ENCODE measurements at regions not wholly inside any gene's neighbourhood (a gene's known extent, or its start where the extent isn't known, plus 50 kb on each side); places are given as distances from the start of the nearest gene placed in this dataset.

DNA sequence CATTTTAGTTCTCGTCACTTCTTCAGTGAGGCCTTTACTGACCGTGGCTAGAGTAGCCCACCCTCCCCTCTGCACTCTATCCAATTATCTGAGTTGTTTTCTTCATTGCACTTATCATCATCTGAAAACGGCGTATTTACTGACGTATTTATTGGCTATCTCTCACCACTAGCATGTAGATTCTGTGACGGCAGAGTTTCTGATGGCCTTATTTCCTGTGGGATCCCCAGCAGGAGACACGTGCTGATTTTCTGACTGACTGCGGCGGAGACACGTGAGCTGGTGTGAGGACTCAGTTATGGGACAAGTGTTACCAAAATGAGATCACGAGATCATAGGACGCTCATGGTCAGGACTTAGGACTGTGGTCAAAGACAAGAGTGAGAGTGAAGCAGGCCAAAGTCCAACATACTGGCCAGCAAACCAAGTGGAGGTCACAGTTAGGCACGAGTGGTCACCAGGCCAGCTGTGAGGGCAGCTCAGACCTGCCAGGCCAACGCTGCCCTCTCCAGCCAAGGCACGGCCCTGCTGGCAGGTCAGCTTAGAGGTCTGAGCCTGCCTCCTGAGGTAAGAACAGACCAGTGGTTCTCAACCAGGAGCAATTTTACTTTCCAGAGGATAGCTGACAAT, 50.6 kb upstream of the BNIP2 start:
- 84 to 87% methylated on average over 15 of the region's 15 CpGs for WGBS, 2 experiments (ENCODE audit: insufficient coverage in 1 of 2, insufficient read length in 1 of 2)
- H3K4me3 Mint-ChIP-seq, result no peak overlapping the region
- H3K27ac ChIP-seq (ENCODE audit: low read depth, low read length), result no peak overlapping the region
- no peak overlapping the region for H3K4me3 ChIP-seq (ENCODE audit: low read length)
- H3K4me1 ChIP-seq (ENCODE audit: control insufficient read depth, insufficient read depth, low read length), result no peaks in the 10 kb centered on the region
- H3K27me3 Mint-ChIP-seq (ENCODE audit: insufficient read depth), result peaks cover 7% of the 10 kb centered on the region
- DNase-seq, result peak; percentile 51
- no peak overlapping the region for H3K27ac Mint-ChIP-seq
- no peaks in the 10 kb centered on the region for H3K36me3 ChIP-seq (ENCODE audit: control insufficient read depth, insufficient read depth, low read length)
- no peak overlapping the region for H3K9ac ChIP-seq (ENCODE audit: extremely low read depth, low read length, poor library complexity, severe bottlenecking)
- TF ChIP-seq, protein P1, sequence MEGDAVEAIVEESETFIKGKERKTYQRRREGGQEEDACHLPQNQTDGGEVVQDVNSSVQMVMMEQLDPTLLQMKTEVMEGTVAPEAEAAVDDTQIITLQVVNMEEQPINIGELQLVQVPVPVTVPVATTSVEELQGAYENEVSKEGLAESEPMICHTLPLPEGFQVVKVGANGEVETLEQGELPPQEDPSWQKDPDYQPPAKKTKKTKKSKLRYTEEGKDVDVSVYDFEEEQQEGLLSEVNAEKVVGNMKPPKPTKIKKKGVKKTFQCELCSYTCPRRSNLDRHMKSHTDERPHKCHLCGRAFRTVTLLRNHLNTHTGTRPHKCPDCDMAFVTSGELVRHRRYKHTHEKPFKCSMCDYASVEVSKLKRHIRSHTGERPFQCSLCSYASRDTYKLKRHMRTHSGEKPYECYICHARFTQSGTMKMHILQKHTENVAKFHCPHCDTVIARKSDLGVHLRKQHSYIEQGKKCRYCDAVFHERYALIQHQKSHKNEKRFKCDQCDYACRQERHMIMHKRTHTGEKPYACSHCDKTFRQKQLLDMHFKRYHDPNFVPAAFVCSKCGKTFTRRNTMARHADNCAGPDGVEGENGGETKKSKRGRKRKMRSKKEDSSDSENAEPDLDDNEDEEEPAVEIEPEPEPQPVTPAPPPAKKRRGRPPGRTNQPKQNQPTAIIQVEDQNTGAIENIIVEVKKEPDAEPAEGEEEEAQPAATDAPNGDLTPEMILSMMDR (conservative IDR thresholded peaks at IDR 0.05), result peak; percentile 52
- H3K9me3 ChIP-seq (ENCODE audit: control insufficient read depth, low read length), result peaks cover 15% of the 10 kb centered on the region
- peaks cover 24% of the 10 kb centered on the region for H3K4me1 Mint-ChIP-seq
- no peaks in the 10 kb centered on the region for H3K27me3 ChIP-seq (ENCODE audit: control insufficient read depth, insufficient read depth, low read length, poor library complexity, severe bottlenecking)
- H3K36me3 Mint-ChIP-seq (ENCODE audit: low read depth), result peaks cover 3% of the 10 kb centered on the region
- peaks cover 18% of the 10 kb centered on the region for H3K9me3 Mint-ChIP-seq

Data from endodermal cell (in vitro differentiated cells).